Liver (tissue), 8 donors: ENCODE measurements at regions not wholly inside any gene's neighbourhood (a gene's known extent, or its start where the extent isn't known, plus 50 kb on each side); places are given as distances from the start of the nearest gene placed in this dataset.

Source experiments
- DNase-seq: peaks from one replicate; pipeline ENCODE4 v3.0.0-alpha.2; 2017; ENCODE audit warnings: low spot score
- H3K27ac ChIP-seq, 2 donors: one replicate each; pipeline ENCODE4 v1.7.0; 2013; ENCODE audit warnings: inconsistent platforms in 2 of 2, low read length in 2 of 2, control low read depth in 1 of 2, low read depth in 1 of 2, mild to moderate bottlenecking in 1 of 2
- H3K27me3 ChIP-seq, 4 donors: one replicate each; pipeline versions ENCODE4 v1.6.1 to v1.7.0; 2013; ENCODE audit warnings: low read length in 3 of 4, inconsistent platforms in 1 of 4, mild to moderate bottlenecking in 1 of 4, moderate library complexity in 1 of 4; ENCODE audit not compliant: control insufficient read depth in 4 of 4, insufficient read depth in 4 of 4
- H3K36me3 ChIP-seq, 4 donors: one replicate each; pipeline versions ENCODE4 v1.6.1 to v1.7.0; 2013; ENCODE audit warnings: low read length in 3 of 4, mild to moderate bottlenecking in 3 of 4, low read depth in 1 of 4, moderate library complexity in 1 of 4; ENCODE audit not compliant: control insufficient read depth in 4 of 4, insufficient read depth in 3 of 4
- H3K4me1 ChIP-seq, 4 donors: one replicate each; pipeline versions ENCODE4 v1.6.1 to v1.7.0; 2013; ENCODE audit warnings: low read length in 3 of 4, mild to moderate bottlenecking in 3 of 4, moderate library complexity in 1 of 4; ENCODE audit not compliant: control insufficient read depth in 4 of 4, insufficient read depth in 4 of 4
- H3K4me3 ChIP-seq, 3 donors: one replicate each; pipeline versions ENCODE4 v1.6.1 to v1.7.0; 2013; ENCODE audit warnings: low read length in 3 of 3, control low read depth in 1 of 3, low read depth in 1 of 3, mild to moderate bottlenecking in 1 of 3
- H3K9ac ChIP-seq, 2 donors: one replicate each; pipeline ENCODE4 v1.7.0; 2013; ENCODE audit warnings: low read length in 2 of 2, mild to moderate bottlenecking in 2 of 2, moderate library complexity in 2 of 2, control low read depth in 1 of 2, low read depth in 1 of 2
- H3K9me3 ChIP-seq, 4 donors: one replicate each; pipeline versions ENCODE4 v1.6.1 to v1.7.0; 2013; ENCODE audit warnings: low read length in 3 of 4; ENCODE audit not compliant: control insufficient read depth in 4 of 4
- ATF3 ChIP-seq: IDR thresholded peaks from 2 replicates; pipeline ENCODE4 v1.6.1; 2016; ENCODE audit warnings: antibody characterized with exemption
- CTCF ChIP-seq: fragments of 150-350 bp; IDR thresholded peaks from 2 replicates; pipeline ENCODE4 v1.5.1; 2017; ENCODE audit warnings: improper control_type of control experiment, low read depth, low read length; ENCODE audit not compliant: missing input control
- EGR1 ChIP-seq, 2 donors: IDR thresholded peaks; 2 replicates each; pipeline ENCODE4 v1.6.1; 2016 to 2018; ENCODE audit warnings: antibody characterized with exemption in 2 of 2, low read depth in 2 of 2
- FOXA1 ChIP-seq: IDR thresholded peaks from 2 replicates; pipeline ENCODE4 v1.6.1; 2016; ENCODE audit warnings: antibody characterized with exemption
- FOXA2 ChIP-seq: IDR thresholded peaks from 2 replicates; pipeline ENCODE4 v1.6.1; 2016; ENCODE audit warnings: antibody characterized with exemption
- GABPA ChIP-seq, 2 donors: IDR thresholded peaks in 1 of 2; conservative IDR thresholded peaks in 1 of 2; 2 replicates each; pipeline ENCODE4 v1.6.1; 2016; ENCODE audit warnings: antibody characterized with exemption in 2 of 2, mild to moderate bottlenecking in 1 of 2, moderate library complexity in 1 of 2
- HNF4A ChIP-seq, 2 donors: conservative IDR thresholded peaks; 2 replicates each; pipeline ENCODE4 v1.6.1; 2016; ENCODE audit warnings: antibody characterized with exemption in 2 of 2, mild to moderate bottlenecking in 2 of 2
- HNF4G ChIP-seq: IDR thresholded peaks from 2 replicates; pipeline ENCODE4 v1.6.1; 2016; ENCODE audit warnings: antibody characterized with exemption
- JUND ChIP-seq, 2 donors: IDR thresholded peaks; 2 replicates each; pipeline ENCODE4 v1.6.1; 2016; ENCODE audit warnings: antibody characterized with exemption in 2 of 2
- MAX ChIP-seq: IDR thresholded peaks from 2 replicates; pipeline ENCODE4 v1.6.1; 2016; ENCODE audit warnings: antibody characterized with exemption
- NR2F2 ChIP-seq: IDR thresholded peaks from 2 replicates; pipeline ENCODE4 v1.6.1; 2016; ENCODE audit warnings: antibody characterized with exemption
- RAD21 ChIP-seq, 2 donors: IDR thresholded peaks; 2 replicates each; pipeline ENCODE4 v1.6.1; 2016; ENCODE audit warnings: antibody characterized with exemption in 2 of 2, mild to moderate bottlenecking in 2 of 2
- REST ChIP-seq: IDR thresholded peaks from 2 replicates; pipeline ENCODE4 v1.6.1; 2016; ENCODE audit warnings: antibody characterized with exemption, mild to moderate bottlenecking
- RXRA ChIP-seq, 2 donors: IDR thresholded peaks; 2 replicates each; pipeline ENCODE4 v1.6.1; 2017 to 2018; ENCODE audit warnings: antibody characterized with exemption in 2 of 2, mild to moderate bottlenecking in 1 of 2
- SP1 ChIP-seq: IDR thresholded peaks from 2 replicates; pipeline ENCODE4 v1.6.1; 2018; ENCODE audit warnings: antibody characterized with exemption, mild to moderate bottlenecking
- TAF1 ChIP-seq: conservative IDR thresholded peaks from 2 replicates; pipeline ENCODE4 v1.6.1; 2016; ENCODE audit warnings: antibody characterized with exemption, mild to moderate bottlenecking
- YY1 ChIP-seq: IDR thresholded peaks from 2 replicates; pipeline ENCODE4 v1.6.1; 2016; ENCODE audit warnings: antibody characterized with exemption, mild to moderate bottlenecking
- WGBS: extraction: QIAGEN DNeasy Blood & Tissue Kit; methylation state at CpG from one replicate; pipeline ENCODE4 v1.1.7; 2013; 5-methylcytosine and 5-hydroxymethylcytosine counted together
- donor health status: healthy.
- donor health status: healthy.
- donor health status: healthy.
- donor health status: healthy.
- donor health status: healthy.

GRCh38 chr11:93049740-93050139 is 80.3 kb downstream of the MTNR1B start:
- peaks cover 0 to 3% (median 2%) of the 10 kb centered on the region in 4 donors for H3K4me1 ChIP-seq
- no peak overlapping the region for H3K9ac ChIP-seq
- 40% methylated on average over 1 of the region's 1 CpG for WGBS
- no peak overlapping the region for H3K27ac ChIP-seq
- H3K36me3 ChIP-seq = no peaks in the 10 kb centered on the region
- TF ChIP-seq MAX (peak; percentile 7), YY1 (peak; percentile 28), SP1 (peak; percentile 34), HNF4A (conservative IDR thresholded peaks at IDR 0.05) (peak; percentile 77), JUND (IDR thresholded peaks at IDR 0.05) (no peak), FOXA1 (no peak), RXRA (IDR thresholded peaks at IDR 0.05) (peak in 1 of 2 donors; percentile 45), RAD21 (IDR thresholded peaks at IDR 0.05) (peak; percentile 11 to 13), TAF1 (no peak), HNF4G (no peak)
- no peak overlapping the region for H3K4me3 ChIP-seq
- H3K9me3 ChIP-seq = no peaks in the 10 kb centered on the region
- DNase-seq = no peak
- H3K27me3 ChIP-seq = no peaks in the 10 kb centered on the region

- Histone ChIP-seq H3K36me3 (no peaks in the 10 kb centered on the region), H3K27ac (no peak overlapping the region), H3K4me1 (peaks cover 0 to 3% (median 2%) of the 10 kb centered on the region in 4 donors), H3K9me3 (no peaks in the 10 kb centered on the region), H3K4me3 (no peak overlapping the region), H3K9ac (no peak overlapping the region), H3K27me3 (no peaks in the 10 kb centered on the region)
- DNase-seq = no peak
- no peak for TF ChIP-seq HNF4A (conservative IDR thresholded peaks at IDR 0.05)
- TF ChIP-seq MAX = no peak
- 93% methylated on average over 2 of the region's 2 CpGs for WGBS
Measured at GRCh38 chr11:93051186-93051585, 81.7 kb downstream of the MTNR1B start.

- TF ChIP-seq RAD21 (IDR thresholded peaks at IDR 0.05) = no peak
- TF ChIP-seq NR2F2 = no peak
- TF ChIP-seq SP1 = no peak
- 88% methylated on average over 2 of the region's 2 CpGs for WGBS
- Histone ChIP-seq H3K4me3 (no peak overlapping the region), H3K4me1 (peaks cover 0 to 3% (median 2%) of the 10 kb centered on the region in 4 donors), H3K27ac (no peak overlapping the region), H3K9ac (no peak overlapping the region), H3K9me3 (peaks cover 0 to 1% (median 0%) of the 10 kb centered on the region in 4 donors), H3K36me3 (no peaks in the 10 kb centered on the region), H3K27me3 (no peaks in the 10 kb centered on the region)
- DNase-seq = no peak
Measured at GRCh38 chr11:93053864-93054263, 84.4 kb downstream of the MTNR1B start.

GRCh38 chr11:93054279-93054678 is 84.8 kb downstream of the MTNR1B start:
- Histone ChIP-seq H3K9ac (no peak overlapping the region), H3K36me3 (no peaks in the 10 kb centered on the region), H3K27ac (no peak overlapping the region), H3K4me3 (no peak overlapping the region), H3K4me1 (peaks cover 0 to 3% (median 2%) of the 10 kb centered on the region in 4 donors), H3K27me3 (no peaks in the 10 kb centered on the region), H3K9me3 (peaks cover 0 to 1% (median 0%) of the 10 kb centered on the region in 4 donors)
- 93% methylated on average over 4 of the region's 4 CpGs for WGBS
- no peak for TF ChIP-seq CTCF
- TF ChIP-seq REST = no peak
- no peak for TF ChIP-seq JUND (IDR thresholded peaks at IDR 0.05)
- no peak for TF ChIP-seq FOXA1
- TF ChIP-seq FOXA2 = no peak
- TF ChIP-seq EGR1 (IDR thresholded peaks at IDR 0.05; ENCODE audit: low read depth in 2 of 2) = no peak
- TF ChIP-seq MAX = no peak
- no peak for TF ChIP-seq TAF1
- TF ChIP-seq HNF4G = no peak
- TF ChIP-seq ATF3 = no peak
- TF ChIP-seq GABPA (IDR thresholded peaks at IDR 0.05 in 1 of 2, conservative IDR thresholded peaks at IDR 0.05 in 1 of 2) = no peak
- DNase-seq = no peak
